GM18511 (cell line): ENCODE measurements at regions not wholly inside any gene's neighbourhood (a gene's known extent, or its start where the extent isn't known, plus 50 kb on each side); places are given as distances from the start of the nearest gene placed in this dataset.

Source experiments
- ATAC-seq: cut with Tn5 transposase; IDR thresholded peaks from one replicate; pipeline ENCODE4 v1.9.1; 2021; ENCODE audit warnings: mild to moderate bottlenecking, moderate library complexity; ENCODE audit not compliant: unreplicated experiment

GRCh38 chr13:90400372-90400771, 947.1 kb upstream of the MIR17HG start:
- ATAC-seq = no peak

- no peak for ATAC-seq
Observed at GRCh38 chr13:90401150-90401549, 946.3 kb upstream of the MIR17HG start.

GRCh38 chr13:90402102-90402501, 945.4 kb upstream of the MIR17HG start:
- ATAC-seq = no peak

- ATAC-seq = no peak
Observed at GRCh38 chr13:90402613-90403012, 944.9 kb upstream of the MIR17HG start.

GRCh38 chr13:90403330-90404082, 944.0 kb upstream of the MIR17HG start:
- no peak for ATAC-seq

- no peak for ATAC-seq
Observed at GRCh38 chr13:90405301-90405700, 942.2 kb upstream of the MIR17HG start.

GRCh38 chr13:90412980-90413379, 934.5 kb upstream of the MIR17HG start:
- ATAC-seq = no peak

- ATAC-seq = no peak
Observed at GRCh38 chr13:90413548-90413947, 933.9 kb upstream of the MIR17HG start.

- ATAC-seq = no peak
Observed at GRCh38 chr13:90414691-90415596, 932.5 kb upstream of the MIR17HG start.

GRCh38 chr13:90415902-90416301, 931.6 kb upstream of the MIR17HG start:
- ATAC-seq = no peak

- no peak for ATAC-seq
Observed at GRCh38 chr13:90416519-90416918, 931.0 kb upstream of the MIR17HG start.

- no peak for ATAC-seq
Observed at GRCh38 chr13:90416938-90417337, 930.5 kb upstream of the MIR17HG start.

- ATAC-seq = no peak
Observed at GRCh38 chr13:90420683-90421082, 926.8 kb upstream of the MIR17HG start.

- ATAC-seq = no peak
Observed at GRCh38 chr13:90427322-90428272, 919.9 kb upstream of the MIR17HG start.

- no peak for ATAC-seq
Observed at GRCh38 chr13:90428522-90429210, 918.8 kb upstream of the MIR17HG start.

GRCh38 chr13:90430127-90430526, 917.4 kb upstream of the MIR17HG start:
- no peak for ATAC-seq

GRCh38 chr13:90436697-90437096, 910.8 kb upstream of the MIR17HG start:
- ATAC-seq = no peak

GRCh38 chr13:90438576-90438975, 908.9 kb upstream of the MIR17HG start:
- no peak for ATAC-seq

GRCh38 chr13:90443268-90443667, 904.2 kb upstream of the MIR17HG start:
- ATAC-seq = no peak

- no peak for ATAC-seq
Observed at GRCh38 chr13:90444232-90444631, 903.3 kb upstream of the MIR17HG start.
